Gastrocnemius medialis (tissue), 4 donors: ENCODE measurements at regions not wholly inside any gene's neighbourhood (a gene's known extent, or its start where the extent isn't known, plus 50 kb on each side); places are given as distances from the start of the nearest gene placed in this dataset.

Source experiments
- ATAC-seq, 2 donors: fragments of 150-250 bp; one replicate each; pipeline ENCODE4 v1.9.1; 2016
- DNase-seq, 2 donors: peaks; one replicate each; pipeline ENCODE4 v3.0.0-alpha.2; 2019
- H3K27ac ChIP-seq, 4 donors: fragments of 200-600 bp; sonication (generic); 1 replicate in 1 of 4; 2 replicates in 3 of 4; pipeline ENCODE4 v1.5.1; 2016 to 2018; ENCODE audit warnings: mild to moderate bottlenecking in 2 of 4, moderate library complexity in 1 of 4
- H3K27me3 ChIP-seq, 3 donors: fragments of 200-600 bp; sonication (generic) in 2 of 3; 1 replicate in 1 of 3; 2 replicates in 2 of 3; pipeline versions ENCODE4 v1.5.1 to v1.6.0; 2016 to 2019; ENCODE audit warnings: mild to moderate bottlenecking in 1 of 3, moderate library complexity in 1 of 3
- H3K36me3 ChIP-seq, 2 donors: fragments of 200-600 bp; sonication (generic) in 1 of 2; one replicate each; pipeline ENCODE4 v1.5.1; 2017 to 2018
- H3K4me1 ChIP-seq, 2 donors: fragments of 200-600 bp; sonication (generic) in 1 of 2; one replicate each; pipeline ENCODE4 v1.5.1; 2016 to 2017; ENCODE audit warnings: mild to moderate bottlenecking in 2 of 2
- H3K4me3 ChIP-seq, 4 donors: fragments of 200-600 bp; sonication (generic) in 3 of 4; 1 replicate in 1 of 4; 2 replicates in 3 of 4; pipeline ENCODE4 v1.5.1; 2016 to 2019; ENCODE audit warnings: mild to moderate bottlenecking in 2 of 4
- H3K9me3 ChIP-seq, 3 donors: fragments of 200-600 bp; sonication (generic) in 2 of 3; 1 replicate in 1 of 3; 2 replicates in 2 of 3; pipeline ENCODE4 v1.5.1; 2016 to 2019
- POLR2A ChIP-seq, 2 donors: fragments of 450-650 bp; IDR thresholded peaks; one replicate each; pipeline ENCODE4 v1.6.1; 2017; ENCODE audit warnings: antibody characterized with exemption in 2 of 2, mild to moderate bottlenecking in 2 of 2, moderate library complexity in 2 of 2
- in situ Hi-C, 4 donors: fragments of 200-750 bp; cut with MboI; loops; one replicate each; pipeline versions ENCODE4 v1.15.0 to v1.8.0; 2017; ENCODE audit warnings: low sequenced_read_pairs in 4 of 4
- intact Hi-C: fragments of 100-400 bp; cut with DNase I; formaldehyde crosslinking; loops from one replicate; pipeline ENCODE4 v1.15.1; 2023; ENCODE audit warnings: low total_unique reads
- TF ChIP-seq, protein P1 (sequence below), 5 experiments: fragments of 450-650 bp in 3 of 5; fragments of 200-600 bp in 2 of 5; sonication (generic) in 2 of 5; IDR thresholded peaks in 4 of 5; conservative IDR thresholded peaks in 1 of 5; 1 replicate in 4 of 5; 2 replicates in 1 of 5; pipeline ENCODE4 v1.5.1; 2016 to 2019; ENCODE audit warnings: antibody characterized with exemption in 5 of 5, mild to moderate bottlenecking in 3 of 5, moderate library complexity in 3 of 5

DNA sequence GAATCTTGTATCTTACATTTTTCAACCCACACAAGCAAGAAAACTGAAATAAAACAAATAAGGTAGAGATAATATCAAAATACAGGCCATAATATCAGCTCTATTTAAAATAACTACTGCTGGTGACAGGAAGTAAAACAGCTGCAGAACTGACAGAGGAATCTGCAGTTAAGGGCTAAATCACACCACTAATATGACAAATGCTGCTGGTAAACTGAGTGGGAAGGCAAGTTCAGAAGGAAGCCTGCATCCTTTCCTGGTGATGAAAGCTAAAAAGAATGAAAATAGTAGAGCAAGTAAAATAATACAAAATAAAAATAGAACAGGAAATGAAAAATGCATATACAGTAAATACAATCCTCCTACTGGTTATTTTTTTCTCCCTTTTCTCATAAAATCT, 1293.7 kb upstream of the C9orf72 start:
- no peak for ATAC-seq
- intact Hi-C loops = no loop called here

DNA sequence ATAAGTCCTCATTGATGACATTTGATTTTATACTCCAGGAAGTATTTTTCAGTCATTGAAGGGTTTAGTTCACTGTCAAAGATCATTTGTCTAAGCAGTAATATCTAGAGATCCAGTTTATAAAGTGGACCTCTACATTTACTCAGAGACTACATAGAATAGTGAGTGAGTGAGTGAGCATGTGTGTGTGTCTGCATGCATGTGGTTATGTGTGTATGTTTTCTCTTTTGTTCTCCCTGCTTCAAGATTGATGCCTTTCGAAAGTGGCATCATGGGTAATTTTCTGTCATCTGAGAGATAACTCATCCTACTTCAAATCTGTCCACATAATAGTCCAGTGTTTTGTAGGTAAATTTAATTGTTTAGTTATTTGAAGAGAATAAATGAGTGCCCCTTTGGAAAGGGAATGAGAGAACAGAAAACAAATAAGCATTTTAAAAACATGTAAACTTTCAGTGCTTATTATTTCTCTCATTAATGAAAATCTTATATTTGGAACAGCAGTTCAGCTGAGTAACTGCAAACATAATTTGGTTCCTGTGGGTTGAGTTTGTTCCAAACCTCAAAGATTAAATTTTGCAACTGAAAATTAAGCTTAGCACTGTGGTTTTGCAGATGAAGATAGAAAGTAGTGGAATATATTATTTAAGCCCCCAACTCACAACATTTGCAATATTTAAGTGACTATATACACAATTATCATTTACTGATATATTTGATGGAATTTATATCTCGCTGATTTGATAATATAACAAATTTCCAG, 1295.1 kb upstream of the C9orf72 start:
- no peak for DNase-seq
- TF ChIP-seq, protein P1, sequence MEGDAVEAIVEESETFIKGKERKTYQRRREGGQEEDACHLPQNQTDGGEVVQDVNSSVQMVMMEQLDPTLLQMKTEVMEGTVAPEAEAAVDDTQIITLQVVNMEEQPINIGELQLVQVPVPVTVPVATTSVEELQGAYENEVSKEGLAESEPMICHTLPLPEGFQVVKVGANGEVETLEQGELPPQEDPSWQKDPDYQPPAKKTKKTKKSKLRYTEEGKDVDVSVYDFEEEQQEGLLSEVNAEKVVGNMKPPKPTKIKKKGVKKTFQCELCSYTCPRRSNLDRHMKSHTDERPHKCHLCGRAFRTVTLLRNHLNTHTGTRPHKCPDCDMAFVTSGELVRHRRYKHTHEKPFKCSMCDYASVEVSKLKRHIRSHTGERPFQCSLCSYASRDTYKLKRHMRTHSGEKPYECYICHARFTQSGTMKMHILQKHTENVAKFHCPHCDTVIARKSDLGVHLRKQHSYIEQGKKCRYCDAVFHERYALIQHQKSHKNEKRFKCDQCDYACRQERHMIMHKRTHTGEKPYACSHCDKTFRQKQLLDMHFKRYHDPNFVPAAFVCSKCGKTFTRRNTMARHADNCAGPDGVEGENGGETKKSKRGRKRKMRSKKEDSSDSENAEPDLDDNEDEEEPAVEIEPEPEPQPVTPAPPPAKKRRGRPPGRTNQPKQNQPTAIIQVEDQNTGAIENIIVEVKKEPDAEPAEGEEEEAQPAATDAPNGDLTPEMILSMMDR (IDR thresholded peaks at IDR 0.05 in 4 of 5, conservative IDR thresholded peaks at IDR 0.05 in 1 of 5) = no peak
- TF ChIP-seq POLR2A (IDR thresholded peaks at IDR 0.05) = no peak
- H3K4me3 ChIP-seq = no peak overlapping the region

More for the DNA sequence above, 1293.7 kb upstream of the C9orf72 start:
- TF ChIP-seq POLR2A (IDR thresholded peaks at IDR 0.05) = no peak
- TF ChIP-seq, protein P1 (IDR thresholded peaks at IDR 0.05 in 4 of 5, conservative IDR thresholded peaks at IDR 0.05 in 1 of 5) = no peak
- H3K36me3 ChIP-seq = no peaks in the 10 kb centered on the region
- DNase-seq = no peak
- H3K27ac ChIP-seq = no peak overlapping the region
- H3K27me3 ChIP-seq = no peaks in the 10 kb centered on the region
- H3K9me3 ChIP-seq = no peaks in the 10 kb centered on the region
- no peak overlapping the region for H3K4me3 ChIP-seq
- H3K4me1 ChIP-seq = no peaks in the 10 kb centered on the region
- in situ Hi-C loops = no loop called here

GRCh38 chr9:28882529-28882928, 1309.2 kb upstream of the C9orf72 start:
- Histone ChIP-seq H3K4me1 (no peaks in the 10 kb centered on the region), H3K27ac (no peak overlapping the region), H3K27me3 (no peaks in the 10 kb centered on the region), H3K9me3 (no peaks in the 10 kb centered on the region), H3K4me3 (no peak overlapping the region), H3K36me3 (no peaks in the 10 kb centered on the region)
- in situ Hi-C loops = no loop called here
- TF ChIP-seq, protein P1 (IDR thresholded peaks at IDR 0.05 in 4 of 5, conservative IDR thresholded peaks at IDR 0.05 in 1 of 5) = no peak
- TF ChIP-seq POLR2A (IDR thresholded peaks at IDR 0.05) = no peak
- ATAC-seq (no peak), DNase-seq (no peak)
- intact Hi-C loops = no loop called here

More for the DNA sequence above, 1295.1 kb upstream of the C9orf72 start:
- Histone ChIP-seq H3K27ac (no peak overlapping the region), H3K36me3 (no peaks in the 10 kb centered on the region), H3K4me1 (no peaks in the 10 kb centered on the region), H3K27me3 (no peaks in the 10 kb centered on the region), H3K9me3 (no peaks in the 10 kb centered on the region)
- intact Hi-C loops = no loop called here
- in situ Hi-C loops = no loop called here
- no peak for ATAC-seq

GRCh38 chr9:28883234-28883633, 1310.0 kb upstream of the C9orf72 start:
- ATAC-seq = no peak
- no peaks in the 10 kb centered on the region for H3K9me3 ChIP-seq

More at GRCh38 chr9:28883234-28883633, 1310.0 kb upstream of the C9orf72 start:
- DNase-seq = no peak
- no peak overlapping the region for H3K27ac ChIP-seq
- no peak for TF ChIP-seq POLR2A (IDR thresholded peaks at IDR 0.05)
- TF ChIP-seq, protein P1 (IDR thresholded peaks at IDR 0.05 in 4 of 5, conservative IDR thresholded peaks at IDR 0.05 in 1 of 5) = no peak
- intact Hi-C loops (no loop called here), in situ Hi-C loops (no loop called here)
- no peak overlapping the region for H3K4me3 ChIP-seq
- no peaks in the 10 kb centered on the region for H3K4me1 ChIP-seq
- no peaks in the 10 kb centered on the region for H3K36me3 ChIP-seq
- no peaks in the 10 kb centered on the region for H3K27me3 ChIP-seq
